K562 (cell line): ENCODE measurements at regions not wholly inside any gene's neighbourhood (a gene's known extent, or its start where the extent isn't known, plus 50 kb on each side); places are given as distances from the start of the nearest gene placed in this dataset.
A peak's percentile ranks its signal among the peaks of the same experiment; 100 is the strongest.
"Not testable (repeated sequence)": the region's sequence is repeated elsewhere in the genome, so short reads cannot be mapped to it uniquely, and the experiment has no call there.

Experiments used
- ATAC-seq: fragments of 200-7000 bp; cut with Tn5 transposase; 3 replicates; pipeline ENCODE4 v1.9.1; 2020; ENCODE audit warnings: moderate library complexity
- BruUV-seq: library from RNA; stranded (reverse); fragments of 400-500 nt; replicated peaks from 2 replicates; lab custom pipeline; 2021; lab: Mats Ljungman, UMichigan
- CTCF ChIA-PET: fragments of 300-600 bp; formaldehyde crosslinking; extraction: SDS; loops from one replicate; lab custom pipeline; 2021; ENCODE audit warnings: low intra/inter-chr PET ratio; lab: Yijun Ruan, JAX
- POLR2A ChIA-PET: fragments of 300-600, 350-650 bp; sonication (Branson Sonifier 250); formaldehyde crosslinking; extraction: SDS; loops from one replicate; lab custom pipeline; 2021; ENCODE audit warnings: antibody characterized with exemption, inconsistent platforms; lab: Yijun Ruan, JAX
- DNase-seq, 4 experiments: peaks; one replicate each; pipeline versions ENCODE4 v3.0.0 to v3.0.0-alpha.2; 2011 to 2018; ENCODE audit warnings: low spot score in 3 of 4, mixed read lengths in 3 of 4; ENCODE audit errors: extremely low read depth in 1 of 4
- FAIRE-seq: peaks from 2 replicates; lab custom pipeline; 2011; peaks lifted over from hg19 to GRCh38; lab: Jason Lieb, UNC
- H2AFZ ChIP-seq: 2 replicates; pipeline ENCODE4 v1.6.0; 2011; ENCODE audit warnings: low read depth, low read length, control low read depth, inconsistent platforms
- H3K27ac ChIP-seq: fragments of 200-600 bp; 3 replicates; pipeline ENCODE4 v1.8.0; 2011; ENCODE audit warnings: low read depth, mild to moderate bottlenecking, control low read depth, inconsistent platforms, low read length, moderate library complexity, mixed read lengths; ENCODE audit errors: extremely low read depth
- H3K27me3 ChIP-seq, 2 experiments: fragments of 300-600 bp in 1 of 2; 2 replicates in 1 of 2; 3 replicates in 1 of 2; pipeline versions ENCODE4 v1.6.0 to v1.8.0; 2011; ENCODE audit warnings: inconsistent platforms in 2 of 2, low read length in 2 of 2, mild to moderate bottlenecking in 1 of 2, mixed read lengths in 1 of 2, moderate library complexity in 1 of 2; ENCODE audit not compliant: control insufficient read depth in 2 of 2, insufficient read depth in 2 of 2
- H3K36me3 ChIP-seq: fragments of 300-600 bp; 3 replicates; pipeline ENCODE4 v1.8.0; 2011; ENCODE audit warnings: mild to moderate bottlenecking, low read length, inconsistent platforms; ENCODE audit not compliant: control insufficient read depth, insufficient read depth
- H3K4me1 ChIP-seq, 2 experiments: fragments of 200-600 bp in 1 of 2; replicated peaks in 1 of 2; 2 replicates in 1 of 2; 3 replicates in 1 of 2; pipeline versions ENCODE4 v1.5.1 to v1.8.0; 2011; ENCODE audit warnings: inconsistent platforms in 2 of 2, low read length in 2 of 2, mild to moderate bottlenecking in 1 of 2, mixed read lengths in 1 of 2, moderate library complexity in 1 of 2; ENCODE audit not compliant: control insufficient read depth in 2 of 2, insufficient read depth in 2 of 2
- H3K4me2 ChIP-seq: 2 replicates; pipeline ENCODE4 v1.6.1; 2011; ENCODE audit warnings: low read length, control low read depth, inconsistent platforms, mixed read lengths; ENCODE audit not compliant: insufficient read depth
- H3K4me3 ChIP-seq: fragments of 200-600 bp; sonication (generic), shearing (Covaris generic); 2 replicates; pipeline ENCODE4 v1.5.1; 2016; ENCODE audit warnings: control low read depth, inconsistent platforms
- H3K79me2 ChIP-seq: fragments of 200-600 bp; 3 replicates; pipeline ENCODE4 v1.8.0; 2011; ENCODE audit warnings: low read length, inconsistent platforms; ENCODE audit not compliant: control insufficient read depth, insufficient read depth
- H3K9ac ChIP-seq, 2 experiments: 2 replicates each; pipeline versions ENCODE4 v1.6.0 to v1.6.1; 2011; ENCODE audit warnings: low read depth in 2 of 2, low read length in 2 of 2, control low read depth in 1 of 2, inconsistent platforms in 1 of 2, mild to moderate bottlenecking in 1 of 2, mixed read lengths in 1 of 2; ENCODE audit not compliant: insufficient read depth in 1 of 2
- H3K9me1 ChIP-seq: one replicate; pipeline ENCODE4 v1.6.0; 2011; ENCODE audit warnings: inconsistent platforms, mild to moderate bottlenecking, low read length, moderate library complexity; ENCODE audit not compliant: control insufficient read depth, insufficient read depth
- H3K9me3 ChIP-seq: replicated peaks from 2 replicates; pipeline ENCODE4 v1.5.1; 2011; ENCODE audit warnings: low read depth, low read length, inconsistent platforms; ENCODE audit not compliant: control insufficient read depth, insufficient read depth
- H4K20me1 ChIP-seq: replicated peaks from 2 replicates; pipeline ENCODE4 v1.6.1; 2011; ENCODE audit warnings: low read length, inconsistent platforms, mixed read lengths; ENCODE audit not compliant: control insufficient read depth, insufficient read depth
- ADNP ChIP-seq: fragments of 200-800 bp; sonication (Bioruptor generic); IDR thresholded peaks from 2 replicates; pipeline ENCODE4 v1.6.1; 2016; ENCODE audit warnings: missing genetic modification characterization, missing compliant biosample characterization
- BACH1 ChIP-seq: fragments of 200-800 bp; sonication (Bioruptor generic); IDR thresholded peaks from 2 replicates; pipeline ENCODE4 v1.6.1; 2016; ENCODE audit warnings: missing genetic modification characterization, missing compliant biosample characterization
- CBFA2T2 ChIP-seq: fragments of 450-650 bp; conservative IDR thresholded peaks from 2 replicates; pipeline ENCODE4 v1.6.1; 2017; ENCODE audit warnings: mild to moderate bottlenecking
- DNMT1 ChIP-seq: fragments of 450-650 bp; IDR thresholded peaks from 2 replicates; pipeline ENCODE4 v1.6.1; 2016; ENCODE audit warnings: antibody characterized with exemption, mild to moderate bottlenecking
- EWSR1 ChIP-seq: fragments of 450-650 bp; IDR thresholded peaks from 2 replicates; pipeline ENCODE4 v1.6.1; 2018; ENCODE audit warnings: borderline replicate concordance, mild to moderate bottlenecking, low read depth, moderate library complexity; ENCODE audit not compliant: partially characterized antibody
- RAD51 ChIP-seq: fragments of 450-650 bp; IDR thresholded peaks from 2 replicates; pipeline ENCODE4 v1.7.1; 2016; ENCODE audit warnings: low read depth, mild to moderate bottlenecking, borderline replicate concordance
- RBM14 ChIP-seq: fragments of 200-400 bp; formaldehyde crosslinking; IDR thresholded peaks from 2 replicates; pipeline ENCODE4 v1.6.1; 2018; ENCODE audit warnings: low read depth, mild to moderate bottlenecking, low read length, moderate library complexity, borderline replicate concordance; ENCODE audit not compliant: insufficient read depth
- SNAPC5 ChIP-seq: fragments of 250-450 bp; sonication (Bioruptor Pico); IDR thresholded peaks from 2 replicates; pipeline ENCODE4 v1.8.0; 2021; ENCODE audit warnings: moderate library complexity, mild to moderate bottlenecking, inconsistent platforms
- TFE3 ChIP-seq: fragments of 450-650 bp; formaldehyde crosslinking; IDR thresholded peaks from 2 replicates; pipeline ENCODE4 v1.4.0; 2020; ENCODE audit warnings: mild to moderate bottlenecking, mixed read lengths
- THRAP3 ChIP-seq: fragments of 450-650 bp; IDR thresholded peaks from 2 replicates; pipeline ENCODE4 v1.6.1; 2016; ENCODE audit warnings: mild to moderate bottlenecking, inconsistent platforms, borderline replicate concordance
- ZNF79 ChIP-seq: fragments of 250-450 bp; sonication (Bioruptor Pico); IDR thresholded peaks from 2 replicates; pipeline ENCODE4 v1.4.0; 2020; ENCODE audit warnings: low read depth, mild to moderate bottlenecking, moderate library complexity
- WGBS: fragments of 100-300 bp; shearing (Covaris generic); methylation state at CpG from one replicate; pipeline ENCODE4 v1.1.6; 2016; ENCODE audit warnings: low coverage, mixed read lengths; ENCODE audit not compliant: insufficient coverage; ENCODE audit errors: missing lambda C conversion rate; 5-methylcytosine and 5-hydroxymethylcytosine counted together
- in situ Hi-C: fragments of 300-500 bp; cut with MboI; formaldehyde crosslinking; loops from 4 replicates; pipeline ENCODE4 v1.15.0; 2018; ENCODE audit warnings: inconsistent platforms, mixed read lengths
- intact Hi-C: fragments of 100-400 bp; cut with micrococcal nuclease; formaldehyde crosslinking; loops from 2 replicates; pipeline ENCODE4 v1.14.2; 2022
- TF ChIP-seq, protein P1 (sequence below): fragments of 450-650 bp; IDR thresholded peaks from 2 replicates; pipeline ENCODE4 v1.6.1; 2016; ENCODE audit warnings: mild to moderate bottlenecking

DNA sequence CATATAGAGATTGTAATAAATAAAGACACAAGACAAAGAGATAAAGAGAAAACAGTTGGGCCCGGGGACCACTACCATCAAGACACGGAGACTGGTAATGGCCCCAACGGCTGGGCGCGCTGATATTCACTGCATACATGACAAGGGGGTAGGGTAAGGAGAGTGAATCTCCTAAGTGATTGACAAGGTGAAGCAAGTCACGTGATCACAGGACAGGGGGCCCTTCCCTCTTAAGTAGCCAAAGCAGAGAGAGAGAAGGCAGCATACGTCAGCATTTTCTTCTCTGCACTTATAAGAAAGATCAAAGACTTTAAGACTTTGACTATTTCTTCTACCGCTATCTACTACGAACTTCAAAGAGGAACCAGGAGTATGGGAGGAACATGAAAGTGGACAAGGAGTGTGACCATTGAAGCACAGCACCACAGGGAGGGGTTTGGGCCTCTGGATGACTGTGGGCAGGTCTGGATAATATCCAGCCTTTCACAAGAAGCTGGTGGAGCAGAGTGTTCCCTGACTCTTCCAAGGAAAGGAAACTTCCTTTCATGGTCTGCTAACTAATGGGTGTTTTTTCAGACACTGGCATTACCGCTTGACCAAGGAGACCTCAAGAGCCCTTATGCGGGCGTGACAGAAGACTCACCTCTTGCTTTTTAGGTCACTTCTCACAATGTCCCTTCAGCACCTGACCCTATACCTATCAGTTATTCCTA, 75.6 kb downstream of the MRPL39 start:
- peak; percentile 82 for TF ChIP-seq TFE3
- 0 out of 2 replicates have a peak, but pooled peaks have one; percentile 14 for TF ChIP-seq CBFA2T2
- 0 out of 2 replicates have a peak, but pooled peaks have one; percentile 32 for TF ChIP-seq RAD51
- TF ChIP-seq, all 486 proteins: peak for 3; not testable (repeated sequence) for 483
- intact Hi-C loops, POLR2A ChIA-PET, H2AFZ ChIP-seq, H3K36me3 ChIP-seq, H3K4me2 ChIP-seq, H3K4me1 ChIP-seq, ATAC-seq, BruUV-seq, CTCF ChIA-PET, H3K9ac ChIP-seq, H4K20me1 ChIP-seq, FAIRE-seq, H3K27ac ChIP-seq, H3K79me2 ChIP-seq, in situ Hi-C loops, H3K9me3 ChIP-seq, DNase-seq, H3K4me3 ChIP-seq, H3K27me3 ChIP-seq, H3K9me1 ChIP-seq: not testable (repeated sequence)
- WGBS: 8% methylated on average over 12 of the region's 12 CpGs

DNA sequence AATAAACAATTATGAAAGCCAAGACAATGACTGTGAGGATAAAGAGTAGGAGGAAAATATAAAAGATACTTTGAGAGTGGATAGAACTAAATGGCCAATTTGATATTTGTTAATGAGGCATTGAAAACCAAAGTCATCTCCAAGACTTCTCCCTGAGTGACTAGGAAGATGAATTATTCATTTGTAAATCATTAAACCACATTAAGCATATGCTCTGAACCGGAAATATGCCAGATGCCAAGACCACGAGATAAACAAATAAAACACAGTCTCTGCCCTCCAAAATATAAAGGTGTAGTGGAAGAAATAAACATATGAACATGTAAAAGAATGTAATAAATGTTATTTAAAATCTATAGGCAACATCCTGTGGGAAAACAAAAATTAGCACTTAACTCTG, 78.8 kb downstream of the MRPL39 start:
- ChIA-PET POLR2A (no interaction called here), CTCF (no interaction called here)
- no peak for TF ChIP-seq BACH1 (tag)
- TF ChIP-seq THRAP3: no peak
- no peak for TF ChIP-seq DNMT1
- TF ChIP-seq EWSR1: no peak
- TF ChIP-seq, protein P1, sequence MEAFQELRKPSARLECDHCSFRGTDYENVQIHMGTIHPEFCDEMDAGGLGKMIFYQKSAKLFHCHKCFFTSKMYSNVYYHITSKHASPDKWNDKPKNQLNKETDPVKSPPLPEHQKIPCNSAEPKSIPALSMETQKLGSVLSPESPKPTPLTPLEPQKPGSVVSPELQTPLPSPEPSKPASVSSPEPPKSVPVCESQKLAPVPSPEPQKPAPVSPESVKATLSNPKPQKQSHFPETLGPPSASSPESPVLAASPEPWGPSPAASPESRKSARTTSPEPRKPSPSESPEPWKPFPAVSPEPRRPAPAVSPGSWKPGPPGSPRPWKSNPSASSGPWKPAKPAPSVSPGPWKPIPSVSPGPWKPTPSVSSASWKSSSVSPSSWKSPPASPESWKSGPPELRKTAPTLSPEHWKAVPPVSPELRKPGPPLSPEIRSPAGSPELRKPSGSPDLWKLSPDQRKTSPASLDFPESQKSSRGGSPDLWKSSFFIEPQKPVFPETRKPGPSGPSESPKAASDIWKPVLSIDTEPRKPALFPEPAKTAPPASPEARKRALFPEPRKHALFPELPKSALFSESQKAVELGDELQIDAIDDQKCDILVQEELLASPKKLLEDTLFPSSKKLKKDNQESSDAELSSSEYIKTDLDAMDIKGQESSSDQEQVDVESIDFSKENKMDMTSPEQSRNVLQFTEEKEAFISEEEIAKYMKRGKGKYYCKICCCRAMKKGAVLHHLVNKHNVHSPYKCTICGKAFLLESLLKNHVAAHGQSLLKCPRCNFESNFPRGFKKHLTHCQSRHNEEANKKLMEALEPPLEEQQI: no peak
- TF ChIP-seq ADNP (tag): no peak
- no peak for TF ChIP-seq ZNF79 (CRISPR knock-in tag)
- TF ChIP-seq SNAPC5: no peak
- TF ChIP-seq RBM14: no peak

More for the DNA sequence above, 78.8 kb downstream of the MRPL39 start:
- Histone ChIP-seq H3K4me1 (no peaks in the 10 kb centered on the region), H3K9me1 (no peaks in the 10 kb centered on the region), H3K4me2 (no peak overlapping the region), H3K36me3 (no peaks in the 10 kb centered on the region), H2AFZ (no peak overlapping the region), H3K9ac (no peak overlapping the region), H3K9me3 (no peaks in the 10 kb centered on the region), H3K27me3 (no peaks in the 10 kb centered on the region), H4K20me1 (no peaks in the 10 kb centered on the region), H3K27ac (no peak overlapping the region), H3K79me2 (no peaks in the 10 kb centered on the region), H3K4me3 (no peak overlapping the region)
- 2% methylated on average over 2 of the region's 2 CpGs for WGBS
- in situ Hi-C loops (no loop called here), intact Hi-C loops (no loop called here)
- FAIRE-seq (no peak), DNase-seq (no peak), ATAC-seq (no peak)
- BruUV-seq: no TSS peak
